ENCODE measurements at regions not wholly inside any gene's neighbourhood (a gene's known extent, or its start where the extent isn't known, plus 50 kb on each side); places are given as distances from the start of the nearest gene placed in this dataset.
"Not testable (repeated sequence)": the region's sequence is repeated elsewhere in the genome, so short reads cannot be mapped to it uniquely, and the experiment has no call there.

DNA sequence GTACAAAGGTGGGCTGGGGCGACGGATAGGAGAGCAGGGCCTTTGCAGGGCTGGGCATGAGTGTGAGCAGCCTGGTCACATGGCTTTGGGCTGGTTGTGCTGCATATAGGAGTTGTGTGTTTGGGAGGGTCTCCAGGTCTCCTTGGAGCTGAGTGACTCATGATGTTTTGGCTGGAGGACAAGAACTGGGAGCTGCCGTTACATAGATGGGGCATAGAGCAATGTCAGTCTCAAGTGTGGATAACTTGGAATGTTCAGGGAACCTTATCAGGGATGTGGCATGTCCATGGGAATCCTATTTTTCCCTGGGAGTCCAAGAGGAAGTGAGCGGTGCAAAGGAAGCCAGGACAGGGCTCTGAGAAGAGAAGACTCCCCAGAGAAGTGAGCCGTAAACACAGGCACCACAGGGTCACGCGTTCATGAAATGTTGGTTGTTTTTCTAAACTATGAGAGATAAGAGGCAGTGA is 136.4 kb upstream of the KCNE2 start:
- no peaks in the 10 kb centered on the region for H3K27me3 ChIP-seq
- H3K9me3 ChIP-seq = no peaks in the 10 kb centered on the region
- no peaks in the 10 kb centered on the region for H3K36me3 ChIP-seq
- no peak overlapping the region for H3K27ac ChIP-seq
- H3K4me1 ChIP-seq = no peaks in the 10 kb centered on the region
- no peak for DNase-seq (ENCODE audit: low spot score in 2 of 2)
- intact Hi-C loops (cut with DNase I; ENCODE audit: low total_unique reads) = loop anchor here (10.0 kb wide), 1 partner anchor 1677 kb away; no protein-coding TSS in a partner anchor
- TF ChIP-seq, protein P1, sequence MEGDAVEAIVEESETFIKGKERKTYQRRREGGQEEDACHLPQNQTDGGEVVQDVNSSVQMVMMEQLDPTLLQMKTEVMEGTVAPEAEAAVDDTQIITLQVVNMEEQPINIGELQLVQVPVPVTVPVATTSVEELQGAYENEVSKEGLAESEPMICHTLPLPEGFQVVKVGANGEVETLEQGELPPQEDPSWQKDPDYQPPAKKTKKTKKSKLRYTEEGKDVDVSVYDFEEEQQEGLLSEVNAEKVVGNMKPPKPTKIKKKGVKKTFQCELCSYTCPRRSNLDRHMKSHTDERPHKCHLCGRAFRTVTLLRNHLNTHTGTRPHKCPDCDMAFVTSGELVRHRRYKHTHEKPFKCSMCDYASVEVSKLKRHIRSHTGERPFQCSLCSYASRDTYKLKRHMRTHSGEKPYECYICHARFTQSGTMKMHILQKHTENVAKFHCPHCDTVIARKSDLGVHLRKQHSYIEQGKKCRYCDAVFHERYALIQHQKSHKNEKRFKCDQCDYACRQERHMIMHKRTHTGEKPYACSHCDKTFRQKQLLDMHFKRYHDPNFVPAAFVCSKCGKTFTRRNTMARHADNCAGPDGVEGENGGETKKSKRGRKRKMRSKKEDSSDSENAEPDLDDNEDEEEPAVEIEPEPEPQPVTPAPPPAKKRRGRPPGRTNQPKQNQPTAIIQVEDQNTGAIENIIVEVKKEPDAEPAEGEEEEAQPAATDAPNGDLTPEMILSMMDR (IDR thresholded peaks at IDR 0.05) = no peak
- TF ChIP-seq POLR2AphosphoS5 (IDR thresholded peaks at IDR 0.05) (no peak), POLR2A (IDR thresholded peaks at IDR 0.05) (no peak)
- no peak overlapping the region for H3K4me3 ChIP-seq

DNA sequence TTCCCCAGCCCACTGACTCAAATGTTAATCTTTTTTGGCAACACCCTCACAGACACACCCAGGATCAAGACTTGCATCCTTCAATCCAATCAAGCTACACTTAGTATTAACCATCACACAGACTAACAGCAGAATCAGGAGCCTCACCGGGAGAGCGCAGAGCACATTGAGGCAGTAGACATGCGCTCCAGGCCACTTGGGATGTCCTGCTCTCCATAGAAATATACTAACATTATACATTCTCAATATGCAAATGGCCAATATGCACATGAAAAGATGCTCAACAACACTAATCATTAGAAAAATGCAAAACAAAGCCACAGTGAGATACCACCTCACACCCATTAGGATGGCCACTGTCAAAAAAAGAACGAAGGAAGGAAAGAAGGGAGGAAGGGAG is 135.0 kb upstream of the KCNE2 start:
- Histone ChIP-seq H3K9me3 (no peaks in the 10 kb centered on the region), H3K4me1 (no peaks in the 10 kb centered on the region), H3K4me3 (no peak overlapping the region), H3K27me3 (no peaks in the 10 kb centered on the region), H3K27ac (no peak overlapping the region), H3K36me3 (no peaks in the 10 kb centered on the region)
- intact Hi-C loops (cut with DNase I; ENCODE audit: low total_unique reads) = loop anchor here (10.0 kb wide), 1 partner anchor 1676 kb away; no protein-coding TSS in a partner anchor
- no peak for DNase-seq (ENCODE audit: low spot score in 2 of 2)
- TF ChIP-seq POLR2A (IDR thresholded peaks at IDR 0.05) (no peak), POLR2AphosphoS5 (IDR thresholded peaks at IDR 0.05) (no peak)
- TF ChIP-seq, protein P1 (IDR thresholded peaks at IDR 0.05) = no peak

DNA sequence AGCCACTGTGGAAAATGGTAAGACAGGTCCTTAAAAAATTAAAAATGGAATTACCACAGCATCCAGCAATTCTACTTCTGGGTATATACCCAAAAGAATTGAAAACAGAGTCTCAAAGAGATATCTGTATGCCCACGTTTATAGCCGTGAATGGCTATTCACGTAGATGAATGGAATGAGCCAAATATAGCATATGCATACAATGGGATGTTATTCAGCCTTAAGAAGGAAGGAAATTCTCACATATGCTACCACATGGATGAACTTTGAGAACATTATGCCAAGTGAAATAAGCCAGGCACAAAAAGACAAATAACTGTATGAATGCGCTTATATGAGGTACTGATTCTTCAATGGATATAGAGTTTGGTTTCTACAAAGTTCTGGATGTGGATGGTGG is 134.5 kb upstream of the KCNE2 start:
- intact Hi-C loops (cut with DNase I; ENCODE audit: low total_unique reads) = loop anchor here (10.0 kb wide), 1 partner anchor 1675 kb away; no protein-coding TSS in a partner anchor

DNA sequence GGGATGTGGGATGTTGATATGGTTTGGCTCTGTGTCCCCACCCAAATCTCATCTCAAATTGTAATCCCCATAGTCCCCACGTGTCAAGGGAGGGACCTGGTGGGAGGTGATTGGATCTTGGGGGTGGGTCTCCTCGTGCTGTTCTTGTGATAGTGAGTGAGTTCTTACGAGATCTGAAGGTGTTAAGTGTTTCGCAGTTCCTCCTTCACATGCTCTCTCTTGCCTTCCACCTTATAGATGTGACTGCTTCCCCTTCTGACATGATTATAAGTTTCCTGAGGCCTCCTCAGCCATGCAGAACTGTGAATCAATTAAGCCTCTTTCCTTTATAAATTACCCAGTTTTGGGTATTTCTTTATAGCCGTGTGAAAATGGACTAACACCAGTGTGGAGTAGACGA is 130.1 kb upstream of the KCNE2 start:
- H3K4me1 ChIP-seq; H3K9me3 ChIP-seq; H3K27ac ChIP-seq; H3K36me3 ChIP-seq; H3K4me3 ChIP-seq; DNase-seq (ENCODE audit: low spot score in 2 of 2); H3K27me3 ChIP-seq; intact Hi-C loops (cut with DNase I; ENCODE audit: low total_unique reads): not testable (repeated sequence)

More for the DNA sequence above, 134.5 kb upstream of the KCNE2 start:
- no peak for DNase-seq (ENCODE audit: low spot score in 2 of 2)
- Histone ChIP-seq H3K4me3 (no peak overlapping the region), H3K9me3 (no peaks in the 10 kb centered on the region), H3K36me3 (no peaks in the 10 kb centered on the region), H3K4me1 (no peaks in the 10 kb centered on the region), H3K27ac (no peak overlapping the region), H3K27me3 (no peaks in the 10 kb centered on the region)
- no peak for TF ChIP-seq POLR2A (IDR thresholded peaks at IDR 0.05)
- TF ChIP-seq POLR2AphosphoS5 (IDR thresholded peaks at IDR 0.05) = no peak
- TF ChIP-seq, protein P1 (IDR thresholded peaks at IDR 0.05) = no peak

DNA sequence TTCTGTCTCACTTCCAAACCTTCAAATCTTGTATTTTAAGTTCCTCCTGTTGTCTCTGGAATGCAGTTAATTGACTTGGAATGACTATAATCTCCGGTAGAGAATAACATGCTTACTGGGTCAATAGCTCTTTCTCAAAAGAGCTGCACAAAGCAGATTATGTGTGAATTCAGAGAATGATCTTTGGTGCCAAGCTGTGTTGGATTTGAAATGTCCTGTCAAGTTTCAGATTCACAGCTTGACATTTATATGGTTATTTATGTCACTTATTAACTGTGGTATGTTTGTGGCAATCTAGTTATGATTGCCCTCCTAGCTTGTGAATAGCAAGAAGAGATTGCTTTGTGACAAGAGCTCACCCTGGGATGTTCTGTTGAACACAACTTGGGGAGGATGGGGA is 128.3 kb upstream of the KCNE2 start:
- Histone ChIP-seq H3K27me3 (no peaks in the 10 kb centered on the region), H3K4me1 (no peaks in the 10 kb centered on the region), H3K36me3 (no peaks in the 10 kb centered on the region), H3K27ac (no peak overlapping the region), H3K4me3 (no peak overlapping the region), H3K9me3 (no peaks in the 10 kb centered on the region)
- DNase-seq (ENCODE audit: low spot score in 2 of 2) = no peak
- intact Hi-C loops (cut with DNase I; ENCODE audit: low total_unique reads) = no loop called here
- TF ChIP-seq POLR2A (IDR thresholded peaks at IDR 0.05) (no peak), POLR2AphosphoS5 (IDR thresholded peaks at IDR 0.05) (no peak)
- TF ChIP-seq, protein P1 (IDR thresholded peaks at IDR 0.05) = no peak

DNA sequence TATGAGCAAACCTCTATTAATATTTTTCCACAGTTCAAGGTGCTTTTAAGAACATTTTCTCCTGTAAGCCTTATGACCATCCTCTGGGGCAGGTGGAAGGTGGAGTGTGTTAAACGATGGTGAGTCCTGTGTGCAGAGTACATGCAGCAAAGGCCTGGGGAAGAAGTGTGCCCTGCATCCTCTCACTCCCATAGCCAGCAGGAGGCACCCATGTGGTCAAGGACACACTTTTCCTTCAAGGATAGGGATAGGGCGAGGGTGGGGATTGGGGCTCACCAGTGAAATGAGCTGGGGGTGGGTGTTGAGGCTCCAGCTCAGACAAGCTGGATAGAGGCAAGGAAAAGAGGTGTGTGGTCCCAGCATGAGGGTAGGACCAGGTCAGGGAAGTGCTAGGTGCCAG is 120.8 kb upstream of the KCNE2 start:
- TF ChIP-seq POLR2AphosphoS5 (IDR thresholded peaks at IDR 0.05) (no peak), POLR2A (IDR thresholded peaks at IDR 0.05) (no peak)
- TF ChIP-seq, protein P1 (IDR thresholded peaks at IDR 0.05) = no peak

More for the DNA sequence above, 120.8 kb upstream of the KCNE2 start:
- no peak overlapping the region for H3K27ac ChIP-seq
- intact Hi-C loops (cut with DNase I; ENCODE audit: low total_unique reads) = no loop called here
- H3K36me3 ChIP-seq = no peaks in the 10 kb centered on the region
- DNase-seq (ENCODE audit: low spot score in 2 of 2) = no peak
- no peaks in the 10 kb centered on the region for H3K27me3 ChIP-seq
- H3K4me1 ChIP-seq = no peaks in the 10 kb centered on the region
- no peak overlapping the region for H3K4me3 ChIP-seq
- peaks cover 9 to 11% of the 10 kb centered on the region in 2 donors for H3K9me3 ChIP-seq

Data from breast epithelium (tissue), 4 donors.